Tibial nerve (tissue), 4 donors: ENCODE measurements at regions not wholly inside any gene's neighbourhood (a gene's known extent, or its start where the extent isn't known, plus 50 kb on each side); places are given as distances from the start of the nearest gene placed in this dataset.
"Not testable (repeated sequence)": the region's sequence is repeated elsewhere in the genome, so short reads cannot be mapped to it uniquely, and the experiment has no call there.

Source experiments
- DNase-seq, 2 donors: peaks; one replicate each; pipeline ENCODE4 v3.0.0-alpha.2; 2019; ENCODE audit warnings: low spot score in 2 of 2
- H3K27ac ChIP-seq, 4 donors: fragments of 200-600 bp; sonication (generic) in 3 of 4; one replicate each; pipeline ENCODE4 v1.5.1; 2017 to 2019; ENCODE audit warnings: mild to moderate bottlenecking in 1 of 4
- H3K27me3 ChIP-seq, 2 donors: fragments of 200-600 bp; sonication (generic) in 1 of 2; one replicate each; pipeline versions ENCODE4 v1.5.1 to v1.6.0; 2017 to 2019
- H3K36me3 ChIP-seq, 3 donors: fragments of 200-600 bp; sonication (generic); one replicate each; pipeline ENCODE4 v1.5.1; 2018 to 2019
- H3K4me1 ChIP-seq, 4 donors: fragments of 200-600 bp; sonication (generic) in 3 of 4; one replicate each; pipeline ENCODE4 v1.5.1; 2017 to 2019
- H3K4me3 ChIP-seq, 4 donors: fragments of 200-600 bp; sonication (generic) in 3 of 4; one replicate each; pipeline ENCODE4 v1.5.1; 2017 to 2019; ENCODE audit warnings: mild to moderate bottlenecking in 1 of 4, moderate library complexity in 1 of 4
- H3K9me3 ChIP-seq, 4 donors: fragments of 200-600 bp; sonication (generic) in 3 of 4; one replicate each; pipeline ENCODE4 v1.5.1; 2017 to 2019
- CTCF ChIP-seq, 5 experiments: fragments of 200-600 bp in 3 of 5; fragments of 450-650 bp in 2 of 5; sonication (generic) in 3 of 5; IDR thresholded peaks; one replicate each; pipeline ENCODE4 v1.5.1; 2016 to 2019; ENCODE audit warnings: antibody characterized with exemption in 5 of 5, mild to moderate bottlenecking in 3 of 5, moderate library complexity in 2 of 5
- EP300 ChIP-seq, 2 donors: sonication (generic); formaldehyde crosslinking; IDR thresholded peaks; one replicate each; pipeline ENCODE4 v1.6.1; 2017; ENCODE audit warnings: antibody characterized with exemption in 2 of 2, mild to moderate bottlenecking in 1 of 2
- POLR2A ChIP-seq, 2 donors: fragments of 450-650 bp; IDR thresholded peaks; one replicate each; pipeline ENCODE4 v1.6.1; 2017; ENCODE audit warnings: antibody characterized with exemption in 2 of 2, mild to moderate bottlenecking in 2 of 2, moderate library complexity in 2 of 2
- WGBS, 2 donors: methylation state at CpG; one replicate each; pipeline ENCODE4 v1.1.5; 2018; 5-methylcytosine and 5-hydroxymethylcytosine counted together

- H3K27ac ChIP-seq, result no peak overlapping the region
- H3K9me3 ChIP-seq, result peaks cover 0 to 3% (median 0%) of the 10 kb centered on the region in 4 donors
- DNase-seq, result no peak
- H3K36me3 ChIP-seq, result no peaks in the 10 kb centered on the region
- 36 to 38% methylated on average over 2 of the region's 2 CpGs for WGBS, 2 donors
- TF ChIP-seq POLR2A (IDR thresholded peaks at IDR 0.05) (no peak), CTCF (IDR thresholded peaks at IDR 0.05) (no peak), EP300 (IDR thresholded peaks at IDR 0.05) (no peak)
- H3K4me3 ChIP-seq, result no peak overlapping the region
- H3K4me1 ChIP-seq, result no peaks in the 10 kb centered on the region
- no peaks in the 10 kb centered on the region for H3K27me3 ChIP-seq
Measured at GRCh38 chr7:91397612-91398011, 133.4 kb downstream of the FZD1 start.

GRCh38 chr7:91398341-91398740 lies 134.1 kb downstream of the FZD1 start:
- no peak for TF ChIP-seq CTCF (IDR thresholded peaks at IDR 0.05)
- no peak for TF ChIP-seq POLR2A (IDR thresholded peaks at IDR 0.05)
- TF ChIP-seq EP300 (IDR thresholded peaks at IDR 0.05), result no peak
- Histone ChIP-seq H3K4me1 (no peaks in the 10 kb centered on the region), H3K27me3 (no peaks in the 10 kb centered on the region), H3K4me3 (no peak overlapping the region), H3K9me3 (peaks cover 0 to 7% (median 0%) of the 10 kb centered on the region in 4 donors), H3K36me3 (no peaks in the 10 kb centered on the region), H3K27ac (no peak overlapping the region)
- no peak for DNase-seq
- WGBS, 2 donors, result 76 to 90% methylated on average over 2 of the region's 2 CpGs

GRCh38 chr7:91405092-91405788 lies 141.0 kb downstream of the FZD1 start:
- Histone ChIP-seq H3K27me3 (no peaks in the 10 kb centered on the region), H3K4me1 (peaks cover 0 to 11% (median 0%) of the 10 kb centered on the region in 4 donors), H3K27ac (no peak overlapping the region), H3K36me3 (no peaks in the 10 kb centered on the region), H3K4me3 (no peak overlapping the region), H3K9me3 (peaks cover 0 to 7% (median 0%) of the 10 kb centered on the region in 4 donors)
- DNase-seq, result no peak
- TF ChIP-seq EP300 (IDR thresholded peaks at IDR 0.05) (no peak), POLR2A (IDR thresholded peaks at IDR 0.05) (no peak), CTCF (IDR thresholded peaks at IDR 0.05) (no peak)
- WGBS, 2 donors, result 94 to 98% methylated on average over 3 of the region's 3 CpGs

GRCh38 chr7:91405873-91406272 lies 141.6 kb downstream of the FZD1 start:
- WGBS, 2 donors, result 88 to 91% methylated on average over 1 of the region's 1 CpG
- not testable (repeated sequence) for H3K27me3 ChIP-seq, H3K27ac ChIP-seq, H3K4me3 ChIP-seq, H3K36me3 ChIP-seq, H3K9me3 ChIP-seq, DNase-seq
- peaks cover 0 to 11% (median 0%) of the 10 kb centered on the region in 4 donors for H3K4me1 ChIP-seq

- TF ChIP-seq EP300 (IDR thresholded peaks at IDR 0.05) (peak in 1 of 2 donors; percentile 4), CTCF (IDR thresholded peaks at IDR 0.05) (no peak)
- no peaks in the 10 kb centered on the region for H3K36me3 ChIP-seq
- no peak overlapping the region for H3K4me3 ChIP-seq
- peaks cover 0 to 11% (median 0%) of the 10 kb centered on the region in 4 donors for H3K4me1 ChIP-seq
- H3K27me3 ChIP-seq, result no peaks in the 10 kb centered on the region
- H3K27ac ChIP-seq, result no peak overlapping the region
- H3K9me3 ChIP-seq, result peaks cover 0 to 1% (median 0%) of the 10 kb centered on the region in 4 donors
- WGBS, 2 donors, result 17 to 53% methylated on average over 1 of the region's 1 CpG
- no peak for DNase-seq
Measured at GRCh38 chr7:91407942-91408341, 143.7 kb downstream of the FZD1 start.
